AG10803 (cell line): ENCODE measurements at regions not wholly inside any gene's neighbourhood (a gene's known extent, or its start where the extent isn't known, plus 50 kb on each side); places are given as distances from the start of the nearest gene placed in this dataset.

Experiments
- DNase-seq: peaks from one replicate; pipeline ENCODE4 v3.0.0; 2010; ENCODE audit warnings: low read depth
- H3K4me3 ChIP-seq: 2 replicates; pipeline ENCODE4 v1.5.1; 2011; ENCODE audit warnings: mild to moderate bottlenecking, low read length, control low read depth
- CTCF ChIP-seq: conservative IDR thresholded peaks from 2 replicates; pipeline ENCODE4 v1.5.1; 2011; ENCODE audit warnings: mild to moderate bottlenecking, low read length, control low read depth, inconsistent platforms

GRCh38 chr3:152196782-152197181 is 71.9 kb upstream of the MBNL1 start:
- no peak overlapping the region for H3K4me3 ChIP-seq
- TF ChIP-seq CTCF, result no peak
- no peak for DNase-seq

GRCh38 chr3:152197451-152197850 is 71.3 kb upstream of the MBNL1 start:
- DNase-seq, result peak; percentile 37
- H3K4me3 ChIP-seq, result no peak overlapping the region
- TF ChIP-seq CTCF, result no peak

- no peak for DNase-seq
- no peak for TF ChIP-seq CTCF
Observed at GRCh38 chr3:152197937-152198336, 70.8 kb upstream of the MBNL1 start.

DNA sequence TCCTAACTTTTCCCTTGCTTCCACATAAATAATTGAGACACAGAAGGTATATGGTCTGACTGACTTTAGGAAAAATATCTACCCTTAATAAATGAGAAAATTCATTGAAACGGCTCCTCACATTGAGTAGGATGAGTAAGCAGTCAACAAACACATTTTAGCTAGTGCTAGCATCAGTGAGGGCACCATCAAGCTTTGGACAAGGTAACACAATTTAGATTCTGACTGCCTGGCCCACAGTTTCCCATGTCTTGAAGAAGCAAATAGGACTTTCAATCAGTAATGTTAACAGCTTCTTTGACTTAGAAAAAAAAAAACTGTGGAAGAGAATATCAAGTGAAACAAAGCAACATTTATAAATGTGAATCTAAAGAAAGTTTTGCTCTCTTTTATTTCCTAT is 70.1 kb upstream of the MBNL1 start:
- no peak overlapping the region for H3K4me3 ChIP-seq
- no peak for TF ChIP-seq CTCF
- no peak for DNase-seq

More at GRCh38 chr3:152197937-152198336, 70.8 kb upstream of the MBNL1 start:
- no peak overlapping the region for H3K4me3 ChIP-seq

- no peak for DNase-seq
- no peak overlapping the region for H3K4me3 ChIP-seq
- no peak for TF ChIP-seq CTCF
Observed at GRCh38 chr3:152199102-152199840, 69.5 kb upstream of the MBNL1 start.

DNA sequence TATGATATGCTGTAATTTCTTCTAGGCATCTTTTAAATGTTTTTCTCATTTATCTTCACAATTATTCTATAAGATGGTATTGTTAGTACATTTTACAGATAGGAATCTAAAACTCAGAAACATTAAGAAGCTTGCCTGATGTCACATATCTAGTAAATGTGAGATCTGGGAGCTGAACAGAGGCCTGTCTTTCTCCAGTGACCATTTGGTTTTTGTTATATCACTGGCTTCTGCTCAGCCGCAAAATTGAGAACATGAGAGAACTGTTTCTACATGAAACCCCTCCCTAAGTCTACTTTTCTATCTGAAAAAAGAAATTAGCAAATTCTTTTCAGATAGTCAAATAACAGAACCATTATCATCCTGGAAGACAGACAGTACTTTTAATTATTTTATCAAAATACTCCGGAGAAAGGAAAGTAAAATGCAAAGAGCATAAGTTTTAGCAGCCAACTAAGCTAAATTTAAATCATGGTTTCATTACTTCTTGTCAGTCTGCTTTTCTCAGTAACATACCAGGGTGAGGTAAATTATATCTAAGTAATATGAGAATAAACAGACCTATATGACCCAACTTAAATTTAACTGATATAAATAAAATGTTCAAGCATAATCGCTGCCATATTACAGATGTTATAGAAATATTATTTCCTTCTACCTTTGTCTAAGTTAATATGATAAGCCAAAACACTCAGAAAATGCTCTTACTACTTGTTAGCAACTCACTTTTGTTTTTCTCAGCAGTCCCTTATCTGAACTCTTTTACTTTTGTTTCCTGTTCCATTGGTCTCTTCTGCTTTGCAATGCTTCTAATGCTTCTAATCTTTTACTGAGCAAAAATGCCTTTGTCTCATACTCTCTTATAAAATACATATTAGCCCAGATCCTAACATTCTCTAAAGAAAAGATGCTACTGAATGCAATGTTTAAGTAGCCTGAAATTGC is 68.0 kb upstream of the MBNL1 start:
- TF ChIP-seq CTCF, result no peak
- no peak overlapping the region for H3K4me3 ChIP-seq
- no peak for DNase-seq
